Endothelial cell of umbilical vein (primary cell): ENCODE measurements at regions not wholly inside any gene's neighbourhood (a gene's known extent, or its start where the extent isn't known, plus 50 kb on each side); places are given as distances from the start of the nearest gene placed in this dataset.
A peak's percentile ranks its signal among the peaks of the same experiment; 100 is the strongest.

Experiments used
- BruUV-seq: library from RNA; stranded (reverse); fragments of 400-500 nt; replicated peaks from 2 replicates; lab custom pipeline; 2021; lab: Mats Ljungman, UMichigan
- CTCF ChIA-PET: fragments of 300-600, 350-600 bp; sonication (Branson Sonifier 250); formaldehyde crosslinking; loops from one replicate; lab custom pipeline; 2021; ENCODE audit warnings: antibody characterized with exemption, inconsistent platforms; lab: Charles Lee
- POLR2A ChIA-PET: fragments of 300-600, 350-600 bp; sonication (Branson Sonifier 250); formaldehyde crosslinking; loops from one replicate; lab custom pipeline; 2021; ENCODE audit warnings: antibody characterized with exemption, inconsistent platforms; lab: Charles Lee
- DNase-seq: peaks from one replicate; pipeline ENCODE4 v3.0.0-alpha.2; 2011; ENCODE audit warnings: low read depth, low spot score
- FAIRE-seq: peaks from 2 replicates; lab custom pipeline; 2011; peaks lifted over from hg19 to GRCh38; lab: Jason Lieb, UNC
- H2AFZ ChIP-seq: 2 replicates; pipeline ENCODE4 v1.6.0; 2012; ENCODE audit warnings: low read depth, low read length, control low read depth, inconsistent platforms
- H3K27ac ChIP-seq: 2 replicates; pipeline ENCODE4 v1.5.1; 2011; ENCODE audit warnings: low read depth, mild to moderate bottlenecking, control low read depth, low read length, moderate library complexity; ENCODE audit not compliant: insufficient read depth
- H3K27me3 ChIP-seq, 2 experiments: 2 replicates each; pipeline versions ENCODE4 v1.6.0 to v1.6.1; 2011; ENCODE audit warnings: low read length in 2 of 2, mixed read lengths in 1 of 2; ENCODE audit not compliant: control insufficient read depth in 2 of 2, insufficient read depth in 2 of 2
- H3K36me3 ChIP-seq, 2 experiments: 2 replicates in 1 of 2; 3 replicates in 1 of 2; pipeline ENCODE4 v1.5.1; 2011; ENCODE audit warnings: low read length in 2 of 2, mild to moderate bottlenecking in 1 of 2, moderate library complexity in 1 of 2; ENCODE audit not compliant: control insufficient read depth in 2 of 2, insufficient read depth in 2 of 2; ENCODE audit errors: extremely low read depth in 1 of 2
- H3K4me1 ChIP-seq: 3 replicates; pipeline ENCODE4 v1.5.1; 2011; ENCODE audit warnings: mild to moderate bottlenecking, low read length; ENCODE audit not compliant: control insufficient read depth, insufficient read depth; ENCODE audit errors: extremely low read depth
- H3K4me2 ChIP-seq: 2 replicates; pipeline ENCODE4 v1.6.1; 2011; ENCODE audit warnings: low read length, control low read depth, mixed read lengths; ENCODE audit not compliant: insufficient read depth
- H3K4me3 ChIP-seq, 3 experiments: fragments of 200-600 bp in 1 of 3; sonication (generic), shearing (Covaris generic) in 1 of 3; replicated peaks in 1 of 3; 2 replicates each; pipeline ENCODE4 v1.5.1; 2011 to 2016; ENCODE audit warnings: control low read depth in 3 of 3, low read length in 3 of 3, mild to moderate bottlenecking in 2 of 3, inconsistent platforms in 1 of 3, low read depth in 1 of 3, moderate library complexity in 1 of 3; ENCODE audit not compliant: insufficient read depth in 1 of 3
- H3K79me2 ChIP-seq: 2 replicates; pipeline ENCODE4 v1.6.0; 2012; ENCODE audit warnings: low read length, inconsistent platforms; ENCODE audit not compliant: control insufficient read depth, insufficient read depth
- H3K9ac ChIP-seq: replicated peaks from 2 replicates; pipeline ENCODE3; 2011; ENCODE audit warnings: low read length, control low read depth; ENCODE audit not compliant: insufficient read depth; ENCODE audit errors: extremely low read depth
- H3K9me1 ChIP-seq: replicated peaks from 3 replicates; pipeline ENCODE4 v1.6.0; 2011; ENCODE audit warnings: mild to moderate bottlenecking, low read length; ENCODE audit not compliant: control insufficient read depth, insufficient read depth; ENCODE audit errors: extremely low read depth
- H3K9me3 ChIP-seq: replicated peaks from 2 replicates; pipeline ENCODE4 v1.5.1; 2012; ENCODE audit warnings: low read length, inconsistent platforms; ENCODE audit not compliant: control insufficient read depth, insufficient read depth
- H4K20me1 ChIP-seq: replicated peaks from 2 replicates; pipeline ENCODE3; 2011; ENCODE audit warnings: mild to moderate bottlenecking, low read length; ENCODE audit not compliant: control insufficient read depth, insufficient read depth; ENCODE audit errors: extremely low read depth
- CTCF ChIP-seq, 2 donors: IDR thresholded peaks; 1 replicate in 1 of 2; 2 replicates in 1 of 2; pipeline ENCODE4 v1.5.1; 2011; ENCODE audit warnings: low read length in 2 of 2, mild to moderate bottlenecking in 2 of 2, moderate library complexity in 2 of 2, control low read depth in 1 of 2, inconsistent platforms in 1 of 2, low read depth in 1 of 2; ENCODE audit not compliant: insufficient read depth in 1 of 2; ENCODE audit errors: extremely low read depth in 1 of 2
- EZH2 ChIP-seq: IDR thresholded peaks from 2 replicates; pipeline ENCODE4 v1.6.1; 2012; ENCODE audit warnings: borderline replicate concordance, low read depth, mild to moderate bottlenecking, moderate library complexity, low read length, inconsistent platforms; ENCODE audit not compliant: severe bottlenecking
- FOS ChIP-seq: IDR thresholded peaks from 2 replicates; pipeline ENCODE4 v1.6.1; 2011; ENCODE audit warnings: mild to moderate bottlenecking, low read length, moderate library complexity, borderline replicate concordance; ENCODE audit not compliant: insufficient read depth
- GATA2 ChIP-seq: IDR thresholded peaks from 2 replicates; pipeline ENCODE4 v1.7.0; 2011; ENCODE audit warnings: low read depth, mild to moderate bottlenecking, moderate library complexity, mixed read lengths, low read length; ENCODE audit not compliant: insufficient read length, insufficient read depth
- MAX ChIP-seq: IDR thresholded peaks from 2 replicates; pipeline ENCODE4 v1.6.1; 2011; ENCODE audit not compliant: insufficient read depth, insufficient read length
- MYC ChIP-seq: IDR thresholded peaks from one replicate; pipeline ENCODE4 v1.6.1; 2011; ENCODE audit warnings: mild to moderate bottlenecking, low read depth, low read length
- POLR2A ChIP-seq: IDR thresholded peaks from 2 replicates; pipeline ENCODE4 v1.6.1; 2012; ENCODE audit warnings: low read depth, mild to moderate bottlenecking, control low read depth, low read length
- POLR2AphosphoS5 ChIP-seq: IDR thresholded peaks from 2 replicates; pipeline ENCODE4 v1.6.1; 2012; ENCODE audit warnings: low read depth, mild to moderate bottlenecking, control low read depth, low read length, moderate library complexity; ENCODE audit not compliant: insufficient read depth
- dilution Hi-C: fragments of 300-500 bp; cut with MboI; formaldehyde crosslinking; loops from one replicate; pipeline ENCODE4 v1.15.0; 2019; ENCODE audit warnings: low sequenced_read_pairs; ENCODE audit not compliant: extremely low pct_ligation_motif_present
- intact Hi-C: fragments of 100-400 bp; cut with micrococcal nuclease; formaldehyde crosslinking; loops from one replicate; pipeline ENCODE4 v1.10.0; 2022

- intact Hi-C loops = loop anchor here (2.0 kb wide), 1 partner anchor 21 kb away; no protein-coding TSS in a partner anchor
- FAIRE-seq = no peak
- DNase-seq = no peak
- H3K27me3 ChIP-seq = no peaks in the 10 kb centered on the region
- H3K9me1 ChIP-seq = no peaks in the 10 kb centered on the region
- H3K36me3 ChIP-seq = no peaks in the 10 kb centered on the region
- H3K4me3 ChIP-seq = no peak overlapping the region
- H3K79me2 ChIP-seq = no peaks in the 10 kb centered on the region
- H3K4me1 ChIP-seq = peaks cover 51% of the 10 kb centered on the region
- H3K27ac ChIP-seq = no peak overlapping the region
- no peak overlapping the region for H3K4me2 ChIP-seq
- TF ChIP-seq FOS (no peak), CTCF (IDR thresholded peaks at IDR 0.05; ENCODE audit: extremely low read depth in 1 of 2, insufficient read depth in 1 of 2, low read depth in 1 of 2, low read length in 2 of 2) (no peak), POLR2A (no peak), POLR2AphosphoS5 (no peak), EZH2 (no peak)
- dilution Hi-C loops = no loop called here
- no peak overlapping the region for H3K9ac ChIP-seq
- no peaks in the 10 kb centered on the region for H3K9me3 ChIP-seq
- ChIA-PET CTCF (no interaction called here), POLR2A (no interaction called here)
- BruUV-seq = no TSS peak
- no peaks in the 10 kb centered on the region for H4K20me1 ChIP-seq
- no peak overlapping the region for H2AFZ ChIP-seq
These were observed 140.0 kb downstream of the VAPA start for GRCh38 chr18:10053861-10054260.

- intact Hi-C loops = loop anchor here (2.0 kb wide), 1 partner anchor 22 kb away; no protein-coding TSS in a partner anchor
- Histone ChIP-seq H3K79me2 (no peaks in the 10 kb centered on the region), H3K9ac (no peak overlapping the region), H2AFZ (peak overlapping the region; percentile 53), H4K20me1 (no peaks in the 10 kb centered on the region), H3K4me2 (no peak overlapping the region), H3K4me3 (no peak overlapping the region), H3K9me1 (no peaks in the 10 kb centered on the region), H3K27ac (peak overlapping the region; percentile 96), H3K9me3 (no peaks in the 10 kb centered on the region), H3K27me3 (no peaks in the 10 kb centered on the region), H3K4me1 (peaks cover 54% of the 10 kb centered on the region), H3K36me3 (no peaks in the 10 kb centered on the region)
- FAIRE-seq (no peak), DNase-seq (no peak)
- dilution Hi-C loops = no loop called here
- POLR2A ChIA-PET = no interaction called here
- CTCF ChIA-PET = interaction anchor here (0.9 kb wide), 1 partner anchor 115 kb away, joined by 3 read pairs; no protein-coding TSS in a partner anchor
- TF ChIP-seq GATA2 (no peak), MYC (no peak), MAX (no peak), CTCF (IDR thresholded peaks at IDR 0.05; ENCODE audit: extremely low read depth in 1 of 2, insufficient read depth in 1 of 2, low read depth in 1 of 2, low read length in 2 of 2) (no peak), POLR2A (no peak)
- no TSS peak for BruUV-seq
These were observed 140.6 kb downstream of the VAPA start for GRCh38 chr18:10054366-10054765.
